Loucy (cell line): ENCODE measurements at regions not wholly inside any gene's neighbourhood (a gene's known extent, or its start where the extent isn't known, plus 50 kb on each side); places are given as distances from the start of the nearest gene placed in this dataset.

Source experiments
- CTCF ChIP-seq: fragments of 200-600 bp; sonication (generic); conservative IDR thresholded peaks from 2 replicates; pipeline ENCODE4 v1.5.1; 2014; ENCODE audit warnings: mild to moderate bottlenecking, antibody characterized with exemption, low read length
- EZH2phosphoT487 ChIP-seq: fragments of 200-600 bp; IDR thresholded peaks from 2 replicates; pipeline ENCODE4 v1.6.1; 2018; ENCODE audit warnings: antibody characterized with exemption, mild to moderate bottlenecking, moderate library complexity, borderline replicate concordance

- no peak for TF ChIP-seq CTCF
- no peak for TF ChIP-seq EZH2phosphoT487
Measured at GRCh38 chr12:95418142-95418541, 55.8 kb upstream of the METAP2 start.
